ENCODE measurements at regions not wholly inside any gene's neighbourhood (a gene's known extent, or its start where the extent isn't known, plus 50 kb on each side); places are given as distances from the start of the nearest gene placed in this dataset.
"Not testable (repeated sequence)": the region's sequence is repeated elsewhere in the genome, so short reads cannot be mapped to it uniquely, and the experiment has no call there.

DNA sequence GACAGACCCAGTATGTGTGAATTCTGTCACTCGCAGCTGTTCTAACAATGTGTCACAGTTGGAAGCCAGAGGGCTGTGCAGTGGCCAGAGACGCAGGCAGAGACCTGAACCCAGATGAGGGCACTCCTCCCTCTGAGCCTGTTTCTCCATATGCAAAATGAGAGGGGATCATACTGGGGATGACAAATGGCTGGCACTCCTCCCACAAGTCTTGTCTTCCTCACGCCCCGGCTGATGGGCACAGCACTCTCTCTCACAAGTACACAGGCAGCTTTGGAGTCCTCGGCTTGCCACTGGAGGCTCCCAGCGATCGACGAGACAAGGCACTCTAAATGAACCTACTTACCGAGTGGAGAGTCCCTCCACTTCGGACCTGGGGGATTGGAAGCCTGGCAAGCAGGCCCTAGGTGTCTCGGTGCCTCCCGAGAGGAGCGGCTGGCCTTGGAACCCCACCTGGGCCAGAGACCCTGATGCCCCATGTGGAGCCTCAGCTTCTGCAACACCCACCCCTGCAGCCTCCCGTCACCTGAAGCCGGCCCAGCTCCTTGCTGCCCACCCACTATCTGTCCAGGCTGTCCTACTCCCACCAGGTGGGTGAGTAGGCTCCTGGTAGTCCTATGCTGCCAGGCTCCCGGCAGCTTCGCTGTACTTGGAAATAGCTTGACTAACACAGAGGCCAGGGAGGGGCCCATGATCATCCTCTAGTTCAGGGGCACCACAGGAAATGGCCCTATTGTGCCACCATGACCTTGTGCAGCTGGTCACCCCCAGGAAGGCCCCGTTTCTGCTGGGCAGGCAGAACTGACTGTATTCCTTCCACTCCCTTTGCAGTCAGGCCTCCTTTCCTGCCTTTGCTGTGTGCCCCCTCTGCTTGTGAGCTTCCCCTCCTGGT, 65.0 kb upstream of the IQSEC1 start:
- H3K4me3 ChIP-seq, result no peak overlapping the region
- no peaks in the 10 kb centered on the region for H3K27me3 ChIP-seq
- 75 to 76% methylated on average over 9 to 18 of the region's 18 CpGs for WGBS, 2 donors
- no peaks in the 10 kb centered on the region for H3K9me3 ChIP-seq
- no peak for DNase-seq
- no peak overlapping the region for H3K27ac ChIP-seq
- intact Hi-C loops (cut with DNase I; ENCODE audit: low total_unique reads), result no loop called here
- H3K36me3 ChIP-seq (ENCODE audit: low read depth, missing control alignments), result no peaks in the 10 kb centered on the region
- H3K4me1 ChIP-seq, result no peaks in the 10 kb centered on the region
- TF ChIP-seq CTCF (IDR thresholded peaks at IDR 0.05) (no peak), POLR2A (IDR thresholded peaks at IDR 0.05) (no peak)

- H3K9me3 ChIP-seq; H3K4me1 ChIP-seq; H3K27ac ChIP-seq; DNase-seq; H3K27me3 ChIP-seq; H3K4me3 ChIP-seq; H3K36me3 ChIP-seq (ENCODE audit: low read depth, missing control alignments); intact Hi-C loops (cut with DNase I; ENCODE audit: low total_unique reads): not testable (repeated sequence)
- WGBS, 2 donors, result 87 to 98% methylated on average over 6 of the region's 6 CpGs
Measured at GRCh38 chr3:13136848-13137247, 63.6 kb upstream of the IQSEC1 start.

DNA sequence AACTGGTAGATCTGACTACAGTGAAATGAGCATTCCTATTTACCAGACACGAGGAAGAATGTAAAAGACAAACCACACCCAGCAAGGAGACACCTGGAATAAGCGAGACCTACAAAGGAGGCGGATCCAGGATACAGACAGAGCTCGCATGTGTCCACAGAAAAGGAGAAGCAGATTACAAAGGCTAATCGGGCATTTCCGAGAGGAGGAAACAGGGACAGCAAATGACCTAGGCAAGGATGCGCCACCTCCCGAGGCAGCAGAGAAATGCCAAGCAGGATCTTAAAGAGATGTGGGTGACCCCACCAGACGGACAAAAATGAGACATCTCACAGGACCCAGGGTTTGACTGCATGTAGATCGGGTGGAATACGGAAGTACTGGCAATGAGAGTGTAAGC, 63.2 kb upstream of the IQSEC1 start:
- no peak for DNase-seq
- H3K9me3 ChIP-seq, result no peaks in the 10 kb centered on the region
- no peaks in the 10 kb centered on the region for H3K4me1 ChIP-seq
- H3K36me3 ChIP-seq (ENCODE audit: low read depth, missing control alignments), result no peaks in the 10 kb centered on the region
- no peak overlapping the region for H3K4me3 ChIP-seq
- TF ChIP-seq CTCF (IDR thresholded peaks at IDR 0.05), result no peak
- no peak for TF ChIP-seq POLR2A (IDR thresholded peaks at IDR 0.05)
- intact Hi-C loops (cut with DNase I; ENCODE audit: low total_unique reads), result no loop called here
- H3K27ac ChIP-seq, result no peak overlapping the region
- no peaks in the 10 kb centered on the region for H3K27me3 ChIP-seq
- 74 to 78% methylated on average over 11 of the region's 11 CpGs for WGBS, 2 donors

DNA sequence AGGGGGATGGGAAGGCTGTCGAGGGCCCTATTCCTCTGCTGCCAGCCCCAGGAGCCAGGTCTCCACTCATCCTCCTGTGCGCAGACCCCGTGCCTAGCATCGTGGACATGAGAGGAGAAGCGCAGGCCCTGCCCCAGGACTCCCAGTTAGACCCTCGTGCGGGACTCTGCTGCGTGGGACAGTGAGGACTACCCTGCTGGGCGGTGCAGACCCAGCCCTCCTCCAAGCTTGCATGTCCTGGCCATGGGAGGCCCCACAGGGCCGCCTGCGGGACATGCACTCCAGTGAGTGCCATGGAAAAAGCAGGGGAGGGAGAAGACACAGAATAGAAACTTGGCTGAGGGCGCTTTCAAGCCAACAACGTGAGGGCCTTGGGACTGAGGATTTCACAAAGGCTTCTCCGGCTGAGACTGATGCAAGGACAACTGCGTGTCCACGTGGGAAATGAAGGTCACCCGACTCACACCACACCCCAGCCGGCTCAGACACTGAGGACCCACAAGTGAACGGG, 62.6 kb upstream of the IQSEC1 start:
- no peak overlapping the region for H3K27ac ChIP-seq
- no peaks in the 10 kb centered on the region for H3K9me3 ChIP-seq
- no peaks in the 10 kb centered on the region for H3K27me3 ChIP-seq
- DNase-seq, result peak; percentile 26
- no peak for TF ChIP-seq POLR2A (IDR thresholded peaks at IDR 0.05)
- TF ChIP-seq CTCF (IDR thresholded peaks at IDR 0.05), result no peak
- no peaks in the 10 kb centered on the region for H3K4me1 ChIP-seq
- 70 to 75% methylated on average over 11 to 19 of the region's 19 CpGs for WGBS, 2 donors
- intact Hi-C loops (cut with DNase I; ENCODE audit: low total_unique reads), result no loop called here
- no peak overlapping the region for H3K4me3 ChIP-seq
- H3K36me3 ChIP-seq (ENCODE audit: low read depth, missing control alignments), result no peaks in the 10 kb centered on the region

DNA sequence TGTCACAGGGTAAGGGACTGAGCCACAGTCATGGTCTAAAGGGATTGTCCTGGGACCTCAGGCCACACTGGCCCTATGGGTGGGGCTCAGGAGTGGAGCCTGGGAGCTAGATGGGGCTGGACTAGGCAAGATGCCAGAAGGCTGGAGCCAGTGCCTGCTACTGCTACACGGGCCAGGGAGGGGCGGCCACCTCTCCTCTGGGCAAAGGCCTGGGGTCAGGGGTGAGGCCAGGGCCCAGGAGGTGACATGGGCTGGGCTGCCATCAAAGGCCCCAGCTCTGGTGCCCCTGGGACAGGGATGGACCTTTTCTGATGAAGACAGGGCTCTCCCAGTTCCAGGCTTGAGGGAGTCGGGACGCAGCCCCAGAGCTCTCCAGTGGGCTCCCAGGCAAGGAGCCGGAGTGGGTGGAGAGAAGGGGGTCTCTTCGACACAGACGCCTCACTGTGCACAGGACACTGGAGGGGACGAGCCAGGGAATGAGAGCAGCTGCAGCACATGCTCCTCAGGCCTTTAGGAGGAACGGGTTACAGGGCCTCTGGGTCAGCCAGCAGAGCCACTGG, 62.1 kb upstream of the IQSEC1 start:
- intact Hi-C loops (cut with DNase I; ENCODE audit: low total_unique reads), result no loop called here
- DNase-seq, result no peak
- Histone ChIP-seq H3K9me3 (no peaks in the 10 kb centered on the region), H3K27ac (no peak overlapping the region), H3K36me3 (ENCODE audit: low read depth, missing control alignments) (no peaks in the 10 kb centered on the region), H3K27me3 (no peaks in the 10 kb centered on the region), H3K4me3 (no peak overlapping the region), H3K4me1 (no peaks in the 10 kb centered on the region)
- no peak for TF ChIP-seq CTCF (IDR thresholded peaks at IDR 0.05)
- no peak for TF ChIP-seq POLR2A (IDR thresholded peaks at IDR 0.05)
- WGBS, 2 donors, result 86 to 87% methylated on average over 6 to 9 of the region's 9 CpGs

Data from testis (tissue), 2 donors.